ENCODE measurements at regions not wholly inside any gene's neighbourhood (a gene's known extent, or its start where the extent isn't known, plus 50 kb on each side); places are given as distances from the start of the nearest gene placed in this dataset.
"Not testable (repeated sequence)": the region's sequence is repeated elsewhere in the genome, so short reads cannot be mapped to it uniquely, and the experiment has no call there.

- DNase-seq: no peak
These were observed 111.8 kb upstream of the ASB18 start for GRCh38 chr2:236375973-236376476.

DNA sequence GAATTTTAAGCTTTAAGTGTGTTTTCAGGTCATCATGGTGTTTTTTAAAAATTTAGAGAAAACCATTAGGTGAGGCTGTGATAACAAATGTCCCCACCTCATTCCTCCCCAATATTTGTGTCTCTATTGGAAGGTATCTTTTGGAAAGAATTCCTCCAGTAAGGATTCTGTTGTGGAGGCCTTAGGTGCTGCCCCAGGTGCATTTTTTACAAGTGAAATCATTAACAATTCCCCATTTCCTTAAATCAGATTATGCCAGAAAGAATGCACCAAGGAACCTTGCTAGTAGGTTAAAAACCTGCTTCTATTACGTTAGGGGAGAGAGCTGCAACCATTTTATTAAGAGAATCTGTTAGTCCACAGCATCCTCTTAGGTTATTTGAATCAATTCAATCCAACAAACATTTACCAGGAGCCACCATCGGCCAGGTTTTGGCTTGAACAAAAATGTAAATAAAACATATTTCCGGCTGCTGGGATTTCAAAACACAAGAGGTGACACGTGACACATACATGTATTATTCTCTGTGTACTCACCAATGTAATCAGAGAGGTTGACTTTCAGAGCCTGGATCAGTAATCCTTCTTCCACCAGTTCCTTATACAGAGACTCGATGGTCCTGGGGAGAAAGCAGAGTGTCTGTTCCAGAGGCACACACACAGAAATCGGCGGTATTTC, 112.5 kb upstream of the ASB18 start:
- DNase-seq: no peak

- no peak for DNase-seq
These were observed 115.9 kb upstream of the ASB18 start for GRCh38 chr2:236380051-236380612.

DNA sequence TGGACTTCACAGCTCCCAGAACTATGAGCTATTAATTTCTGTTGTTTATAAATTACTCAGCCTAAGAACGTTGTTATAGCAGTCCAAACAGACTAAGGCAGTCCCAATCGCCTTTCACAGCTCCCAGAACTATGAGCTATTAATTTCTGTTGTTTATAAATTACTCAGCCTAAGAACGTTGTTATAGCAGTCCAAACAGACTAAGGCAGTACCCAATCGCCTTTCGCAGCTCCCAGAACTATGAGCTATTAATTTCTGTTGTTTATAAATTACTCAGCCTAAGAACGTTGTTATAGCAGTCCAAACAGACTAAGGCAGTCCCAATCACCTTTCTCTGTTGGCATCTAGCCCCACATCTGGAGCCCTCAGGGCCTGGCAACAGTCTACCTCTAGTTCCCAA, 117.0 kb upstream of the ASB18 start:
- DNase-seq: not testable (repeated sequence)

DNA sequence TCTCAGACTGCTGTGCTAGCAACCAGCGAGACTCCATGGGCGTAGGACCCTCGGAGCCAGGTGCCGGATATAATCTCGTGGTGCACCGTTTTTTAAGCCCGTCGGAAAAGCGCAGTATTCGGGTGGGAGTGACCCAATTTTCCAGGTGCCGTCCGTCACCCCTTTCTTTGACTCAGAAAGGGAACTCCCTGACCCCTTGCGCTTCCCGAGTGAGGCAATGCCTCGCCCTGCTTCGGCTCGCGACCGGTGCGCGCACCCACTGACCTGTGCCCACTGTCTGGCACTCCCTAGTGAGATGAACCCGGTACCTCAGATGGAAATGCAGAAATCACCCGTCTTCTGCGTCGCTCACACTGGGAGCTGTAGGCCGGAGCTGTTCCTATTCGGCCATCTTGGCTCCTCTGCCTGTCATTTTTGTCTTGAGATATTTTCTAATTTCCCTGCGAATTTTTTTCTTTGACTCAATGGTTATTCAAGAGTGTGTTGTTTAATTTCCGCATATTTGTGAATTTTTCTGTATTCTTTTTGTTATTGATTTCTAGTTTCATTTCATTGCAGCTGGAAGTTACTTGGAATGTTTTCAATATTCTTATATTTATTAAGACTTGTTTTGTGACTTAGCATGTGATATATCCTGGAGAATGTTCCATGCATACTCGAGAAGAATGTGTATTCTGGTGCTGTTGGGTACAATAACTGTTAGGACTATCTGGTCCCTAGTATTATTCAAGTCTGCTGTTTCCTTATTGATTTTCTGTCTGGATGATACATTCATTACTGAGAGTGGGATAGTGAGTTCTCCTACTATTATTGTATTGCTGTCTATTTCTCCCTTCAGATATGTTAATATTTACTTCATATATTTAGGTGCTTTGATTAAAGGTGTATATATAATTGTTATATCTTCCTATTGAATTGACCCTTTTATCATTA, 125.3 kb upstream of the ASB18 start:
- not testable (repeated sequence) for DNase-seq

DNA sequence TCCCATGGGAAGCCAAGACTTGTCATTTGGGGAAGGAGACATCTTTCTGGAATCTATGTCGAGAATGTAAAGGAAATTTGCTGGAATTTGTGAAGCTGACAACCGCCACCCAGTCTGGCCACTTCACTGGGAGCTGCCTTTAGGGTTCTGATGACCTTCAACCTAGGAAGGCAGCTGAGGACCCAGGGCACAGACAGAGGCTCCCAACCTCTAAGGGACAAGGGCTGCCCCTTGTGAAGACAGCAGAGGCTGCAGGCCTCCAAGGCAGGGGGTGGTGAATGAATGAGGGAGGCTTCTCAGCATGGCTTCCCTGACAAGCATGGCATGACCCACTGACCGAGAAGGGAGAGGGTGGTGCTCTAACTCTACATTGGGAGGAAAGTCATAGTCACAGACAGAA, 128.9 kb upstream of the ASB18 start:
- no peak for DNase-seq

DNA sequence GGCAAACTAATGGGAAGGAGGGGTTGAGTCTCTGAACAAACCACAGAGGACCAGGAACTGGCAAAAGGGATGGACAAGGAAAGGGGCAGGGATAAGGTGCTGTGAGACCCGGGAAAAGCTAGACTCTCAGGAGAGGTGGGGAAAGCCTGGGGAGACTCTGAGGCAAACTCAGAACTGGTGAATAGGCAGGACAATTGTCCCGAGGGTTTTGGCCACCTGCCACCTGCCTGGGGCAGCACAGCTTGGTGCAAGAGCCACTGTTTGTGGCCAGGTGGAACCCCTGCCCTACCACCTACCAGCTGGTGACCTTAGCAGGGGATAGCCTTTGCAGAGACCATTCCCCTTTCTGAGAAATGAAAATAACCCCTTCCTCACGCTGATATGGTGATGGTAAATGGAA, 129.4 kb upstream of the ASB18 start:
- DNase-seq: no peak

GRCh38 chr2:236394571-236394970, 130.4 kb upstream of the ASB18 start:
- no peak for DNase-seq

DNA sequence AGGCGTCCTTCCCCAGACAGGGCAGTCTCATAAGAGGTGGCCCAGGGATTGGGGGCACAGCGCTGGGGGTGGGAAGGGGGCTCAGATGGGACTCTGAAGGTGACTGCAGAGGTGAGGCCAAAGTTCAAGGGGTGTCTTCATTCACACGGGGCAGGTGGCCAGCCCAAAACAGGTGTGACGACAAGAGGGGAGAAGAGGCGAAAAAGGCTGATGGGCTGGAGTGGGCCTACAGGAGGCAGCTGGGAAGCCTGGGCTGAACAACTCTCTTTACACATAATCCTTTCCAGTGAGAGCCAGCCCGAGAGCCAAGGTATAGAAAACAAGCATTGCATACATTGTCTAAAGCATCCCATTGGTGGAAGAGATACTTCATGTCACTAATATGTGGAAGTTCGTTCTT, 130.9 kb upstream of the ASB18 start:
- DNase-seq: no peak

DNA sequence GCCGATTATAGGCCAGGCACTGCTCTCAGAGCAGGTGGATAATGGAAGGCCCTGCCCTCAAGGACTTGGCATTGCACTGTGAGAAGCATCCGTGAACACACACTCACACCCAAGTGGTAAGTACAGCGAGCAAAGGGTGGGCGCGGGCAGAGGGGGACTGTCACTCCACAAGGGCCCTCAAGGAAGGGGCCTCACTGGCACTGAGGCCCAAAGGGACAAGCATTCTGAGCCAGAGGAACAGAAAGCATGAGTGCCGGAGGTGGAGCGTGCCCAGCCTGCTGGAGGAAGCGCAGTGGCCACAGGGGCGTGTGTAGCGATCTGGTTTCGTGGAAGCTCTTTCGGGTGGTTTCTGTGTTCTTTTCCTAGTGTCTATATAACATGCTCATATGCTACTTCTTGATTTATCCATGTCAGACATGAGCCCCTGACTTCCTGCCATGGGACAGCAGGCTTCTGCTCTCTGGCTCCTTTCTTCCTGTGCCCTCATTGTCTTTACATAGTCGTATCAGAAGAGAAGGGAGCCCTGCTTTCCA, 132.7 kb upstream of the ASB18 start:
- DNase-seq: no peak

- no peak for DNase-seq
These were observed 133.5 kb upstream of the ASB18 start for GRCh38 chr2:236397681-236398080.

DNA sequence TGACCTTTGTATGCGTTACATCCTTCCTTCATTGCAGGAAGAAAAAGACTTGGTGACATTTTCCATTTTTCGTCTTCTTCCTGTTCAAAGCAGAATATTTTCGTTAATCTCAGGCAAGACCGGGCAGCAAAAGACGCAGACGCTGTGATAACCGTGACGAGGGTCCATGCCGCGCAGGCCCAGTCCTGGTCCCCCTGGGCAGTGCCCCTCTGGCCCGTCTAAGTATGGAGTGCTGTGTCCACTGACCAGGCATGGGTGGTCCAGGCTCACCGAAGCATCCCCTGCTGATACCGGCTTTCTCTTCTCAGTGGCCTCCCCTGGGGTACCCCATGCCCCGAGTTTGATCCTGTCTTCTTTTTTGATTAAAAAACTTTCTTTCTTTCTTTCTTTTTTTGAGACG, 135.2 kb upstream of the ASB18 start:
- DNase-seq: no peak

DNA sequence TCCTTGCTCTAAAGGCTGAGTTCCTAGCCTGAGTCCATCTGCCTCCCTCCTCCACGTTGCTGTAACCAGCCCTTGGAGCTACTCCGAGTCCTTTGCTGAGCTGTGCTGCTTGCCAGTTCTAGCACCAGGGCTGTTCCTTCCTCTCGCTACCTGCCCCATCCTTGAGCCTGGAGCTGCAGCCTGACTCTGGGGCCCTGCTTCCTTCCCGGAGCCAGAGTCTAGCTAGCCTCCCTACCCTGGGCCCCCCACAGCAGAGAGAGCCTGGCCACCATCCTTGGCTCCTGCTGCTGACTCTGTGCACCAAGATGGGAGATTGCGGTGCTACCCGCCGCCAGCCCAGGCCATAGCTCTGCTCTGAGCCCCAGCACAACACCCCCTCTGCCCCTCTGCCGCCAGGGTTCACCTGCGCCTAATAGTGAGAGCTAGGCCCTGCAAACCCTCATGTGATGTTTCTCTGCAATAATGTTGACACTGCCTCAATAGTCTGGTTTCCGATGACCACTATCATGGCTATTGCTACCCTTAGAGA, 135.9 kb upstream of the ASB18 start:
- no peak for DNase-seq

- no peak for DNase-seq
These were observed 136.6 kb upstream of the ASB18 start for GRCh38 chr2:236400594-236401360.

- DNase-seq: no peak
These were observed 138.0 kb upstream of the ASB18 start for GRCh38 chr2:236402033-236402790.

DNA sequence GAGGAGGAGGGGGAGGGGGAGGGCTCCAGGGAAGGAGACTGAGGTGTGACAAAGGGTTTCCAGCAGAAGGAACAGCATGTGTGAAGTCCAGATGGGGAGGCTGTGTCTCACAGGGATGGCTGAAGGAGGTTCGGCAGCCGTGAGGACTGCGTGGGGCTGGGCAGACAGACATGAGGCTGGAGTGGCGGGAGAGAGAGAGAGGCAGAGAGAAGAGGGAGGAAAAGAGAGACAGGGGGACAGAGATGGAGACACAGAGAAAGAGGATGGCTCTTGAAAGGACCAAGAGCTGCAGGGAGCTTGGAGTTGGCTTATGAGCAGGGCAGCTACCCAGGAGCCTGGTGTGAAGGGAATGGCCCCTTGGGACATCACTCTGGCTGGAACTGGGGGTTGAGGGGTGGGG, 138.9 kb upstream of the ASB18 start:
- no peak for DNase-seq

- DNase-seq: no peak
These were observed 139.6 kb upstream of the ASB18 start for GRCh38 chr2:236403811-236404210.

DNA sequence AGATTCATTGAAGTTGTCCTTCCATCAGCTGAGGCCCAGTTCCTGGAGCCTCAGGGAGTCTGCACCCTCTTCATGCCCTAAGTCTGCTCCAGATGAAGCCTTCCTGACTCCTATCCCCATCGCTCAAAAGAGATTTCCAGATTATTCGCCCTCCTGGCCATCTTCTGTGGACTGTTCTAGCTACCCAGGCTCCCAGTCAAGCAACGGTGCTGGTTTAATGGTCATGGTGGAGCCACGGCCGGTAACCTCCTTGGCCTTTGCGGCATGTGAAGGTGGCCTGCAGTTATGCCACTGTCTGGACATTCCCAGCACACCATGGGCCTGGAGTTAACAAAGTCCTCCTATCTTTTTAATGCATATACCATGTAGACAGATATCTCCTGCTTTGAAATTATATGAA, 140.1 kb upstream of the ASB18 start:
- no peak for DNase-seq

GRCh38 chr2:236405357-236405756, 141.2 kb upstream of the ASB18 start:
- DNase-seq: no peak

- DNase-seq: no peak
These were observed 143.9 kb upstream of the ASB18 start for GRCh38 chr2:236408090-236408489.

DNA sequence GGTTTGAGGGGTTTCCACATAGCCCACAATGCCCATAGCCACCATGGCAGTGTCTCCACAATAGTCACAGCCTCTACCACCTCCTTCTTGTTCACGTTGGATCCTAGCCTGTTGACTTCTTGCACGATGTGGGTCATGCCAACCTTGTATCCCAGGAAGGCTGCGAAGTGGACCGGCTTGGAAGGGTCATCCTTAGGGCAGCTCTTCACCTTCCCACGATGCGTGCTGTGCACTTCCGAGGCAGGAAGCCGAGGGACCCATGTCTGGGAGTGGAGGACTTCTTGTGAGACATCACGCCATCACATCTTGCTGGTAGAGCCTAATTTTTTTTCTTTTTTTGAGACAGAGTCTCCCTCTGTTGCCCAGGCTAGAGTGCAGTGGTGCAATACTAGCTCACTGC, 144.6 kb upstream of the ASB18 start:
- no peak for DNase-seq
